HepG2 (cell line): ENCODE measurements at regions not wholly inside any gene's neighbourhood (a gene's known extent, or its start where the extent isn't known, plus 50 kb on each side); places are given as distances from the start of the nearest gene placed in this dataset.

ENCODE experiments used
- MAX ChIP-seq: IDR thresholded peaks from 2 replicates; pipeline ENCODE4 v1.6.1; 2012; ENCODE audit warnings: inconsistent platforms
- POLR2AphosphoS5 ChIP-seq: IDR thresholded peaks from 2 replicates; pipeline ENCODE4 v1.6.1; 2012; ENCODE audit warnings: low read depth, low read length
- TF ChIP-seq, protein P1 (sequence below): sonication (generic); formaldehyde crosslinking; IDR thresholded peaks from 2 replicates; pipeline ENCODE4 v1.5.0; 2020; ENCODE audit warnings: mild to moderate bottlenecking, missing genetic modification reagents, moderate library complexity

DNA sequence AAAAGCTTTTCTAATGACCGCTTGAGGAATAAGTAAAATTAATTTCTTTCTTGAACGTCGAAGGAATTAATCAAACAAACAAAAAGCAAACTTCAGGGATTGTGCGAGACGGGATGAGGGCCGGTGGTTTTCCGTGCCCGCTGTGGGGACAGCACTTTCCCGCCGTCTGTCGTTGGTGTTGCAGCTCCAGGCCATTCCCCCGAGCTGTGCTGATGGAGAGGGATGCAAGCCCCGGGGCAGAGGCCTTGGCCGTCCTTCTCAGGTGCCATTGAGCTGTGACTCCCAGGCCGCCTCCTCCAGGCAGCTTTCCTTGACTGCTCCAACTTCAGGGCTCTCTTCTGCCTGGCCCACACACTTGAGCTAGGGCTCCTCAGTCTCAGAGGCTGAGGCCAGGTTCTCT lies 109.0 kb upstream of the C14orf180 start:
- TF ChIP-seq MAX (no peak), POLR2AphosphoS5 (no peak)
- TF ChIP-seq, protein P1, sequence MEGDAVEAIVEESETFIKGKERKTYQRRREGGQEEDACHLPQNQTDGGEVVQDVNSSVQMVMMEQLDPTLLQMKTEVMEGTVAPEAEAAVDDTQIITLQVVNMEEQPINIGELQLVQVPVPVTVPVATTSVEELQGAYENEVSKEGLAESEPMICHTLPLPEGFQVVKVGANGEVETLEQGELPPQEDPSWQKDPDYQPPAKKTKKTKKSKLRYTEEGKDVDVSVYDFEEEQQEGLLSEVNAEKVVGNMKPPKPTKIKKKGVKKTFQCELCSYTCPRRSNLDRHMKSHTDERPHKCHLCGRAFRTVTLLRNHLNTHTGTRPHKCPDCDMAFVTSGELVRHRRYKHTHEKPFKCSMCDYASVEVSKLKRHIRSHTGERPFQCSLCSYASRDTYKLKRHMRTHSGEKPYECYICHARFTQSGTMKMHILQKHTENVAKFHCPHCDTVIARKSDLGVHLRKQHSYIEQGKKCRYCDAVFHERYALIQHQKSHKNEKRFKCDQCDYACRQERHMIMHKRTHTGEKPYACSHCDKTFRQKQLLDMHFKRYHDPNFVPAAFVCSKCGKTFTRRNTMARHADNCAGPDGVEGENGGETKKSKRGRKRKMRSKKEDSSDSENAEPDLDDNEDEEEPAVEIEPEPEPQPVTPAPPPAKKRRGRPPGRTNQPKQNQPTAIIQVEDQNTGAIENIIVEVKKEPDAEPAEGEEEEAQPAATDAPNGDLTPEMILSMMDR (CRISPR knock-in tag) = no peak
